T-helper 2 cell (primary cell): ENCODE measurements at regions not wholly inside any gene's neighbourhood (a gene's known extent, or its start where the extent isn't known, plus 50 kb on each side); places are given as distances from the start of the nearest gene placed in this dataset.
"Not testable (repeated sequence)": the region's sequence is repeated elsewhere in the genome, so short reads cannot be mapped to it uniquely, and the experiment has no call there.

Experiments used
- DNase-seq, 5 experiments: peaks; one replicate each; pipeline versions ENCODE4 v3.0.0 to v3.0.0-alpha.2; 2012 to 2022

DNA sequence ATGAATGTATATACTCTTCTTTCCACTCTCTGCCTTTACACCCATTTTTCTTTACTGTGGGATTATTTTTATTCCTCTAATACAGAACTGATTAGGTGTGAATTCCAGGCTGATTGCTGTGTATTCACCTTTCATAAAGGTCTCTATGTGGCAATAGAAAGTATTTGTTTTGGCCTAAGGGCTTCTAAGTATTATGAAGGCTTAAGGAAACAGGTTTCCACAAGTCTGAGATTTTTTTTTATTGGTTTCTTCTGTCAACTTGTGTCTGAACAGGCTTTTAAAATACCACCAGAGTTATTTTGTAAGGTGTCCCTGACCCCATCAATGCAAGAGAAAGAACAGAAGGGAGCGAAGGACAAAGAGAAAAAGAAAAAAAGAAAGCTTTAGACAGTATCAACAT lies 1102.0 kb upstream of the SPRY2 start:
- DNase-seq: no peak

DNA sequence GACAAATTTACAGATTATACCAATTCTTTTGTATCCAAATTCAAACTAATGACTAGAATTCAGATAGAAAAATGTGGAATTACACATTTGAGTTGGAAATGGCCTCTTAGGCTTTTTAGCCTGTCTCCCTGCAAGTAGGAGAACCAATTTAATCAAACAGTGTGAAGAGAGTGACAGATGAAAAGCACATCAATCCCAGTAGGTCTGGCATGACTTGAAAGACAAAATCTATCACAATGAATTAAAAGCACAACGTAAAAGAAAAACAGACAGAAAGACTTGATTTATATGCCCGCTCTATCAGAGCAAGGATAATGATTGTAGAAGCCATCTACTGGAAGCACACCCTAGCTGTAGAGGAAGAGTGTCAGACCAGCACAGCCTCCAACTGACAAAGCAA lies 1084.4 kb upstream of the SPRY2 start:
- no peak for DNase-seq

DNA sequence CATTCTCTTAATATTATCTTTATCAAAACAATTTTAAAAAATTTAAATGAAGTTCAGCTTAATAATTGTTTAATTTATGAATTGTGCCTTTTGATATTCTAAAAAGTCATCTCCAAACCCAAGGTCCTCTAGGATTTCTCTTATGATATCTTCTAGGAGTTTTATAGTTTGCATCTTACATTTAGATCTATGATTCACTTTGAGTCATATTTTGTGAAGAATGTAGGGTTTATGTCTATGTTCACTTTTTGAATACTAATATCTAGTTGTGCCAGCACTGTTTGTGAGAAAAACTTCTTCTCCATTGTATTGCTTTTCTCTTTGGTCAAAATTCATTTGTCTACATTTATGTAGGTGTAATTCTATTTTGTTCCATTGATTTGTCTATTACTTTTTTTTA lies 1068.4 kb upstream of the SPRY2 start:
- DNase-seq: no peak

DNA sequence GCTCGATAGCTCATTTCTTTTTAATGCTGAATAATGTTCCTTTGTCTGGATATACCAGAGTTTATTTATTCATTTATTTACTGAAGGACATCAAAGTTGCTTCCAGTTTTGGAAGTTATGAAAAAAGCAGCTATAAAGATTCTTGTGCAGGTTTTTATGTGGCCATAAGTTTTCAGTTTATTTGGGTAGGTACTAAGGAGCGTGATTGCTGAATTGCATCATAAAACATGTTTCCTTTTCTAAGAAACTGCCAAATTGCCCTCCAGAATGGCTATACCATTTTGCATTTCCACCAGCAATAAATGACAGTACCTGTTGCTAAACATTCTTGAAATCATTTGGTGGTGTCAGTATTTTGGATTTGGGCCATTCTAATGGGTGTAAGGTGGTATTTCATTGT lies 1067.7 kb upstream of the SPRY2 start:
- DNase-seq: no peak

DNA sequence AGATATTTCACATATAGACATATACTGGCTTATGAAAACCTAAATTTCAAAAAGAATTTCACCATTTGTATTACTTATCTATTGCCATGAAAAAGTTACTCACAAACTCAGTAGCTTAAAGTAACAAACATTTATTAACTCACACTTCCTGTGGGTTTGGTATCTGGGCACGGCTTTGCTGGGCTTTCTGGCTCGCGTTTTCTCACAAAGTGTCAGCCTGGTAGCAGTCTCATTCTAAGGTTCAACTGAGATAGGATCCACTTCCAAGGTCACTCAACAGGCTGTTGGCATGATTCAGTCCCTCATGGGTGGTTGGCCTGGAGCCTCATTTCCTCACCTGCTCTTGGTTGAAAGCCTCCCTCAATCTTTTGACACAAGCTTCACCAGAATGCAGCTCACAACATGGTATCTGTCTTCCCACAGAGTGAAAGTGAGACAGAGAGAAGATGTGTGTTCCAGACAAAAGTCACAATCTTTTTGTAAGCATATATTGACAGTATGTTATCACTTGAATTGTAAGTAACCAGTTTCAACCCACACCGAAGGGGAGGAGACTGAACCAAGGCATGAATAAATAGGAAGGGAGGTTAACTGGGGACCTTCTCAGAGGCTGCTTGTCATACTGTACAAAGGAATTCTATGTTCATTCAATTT lies 1065.8 kb upstream of the SPRY2 start:
- no peak for DNase-seq

DNA sequence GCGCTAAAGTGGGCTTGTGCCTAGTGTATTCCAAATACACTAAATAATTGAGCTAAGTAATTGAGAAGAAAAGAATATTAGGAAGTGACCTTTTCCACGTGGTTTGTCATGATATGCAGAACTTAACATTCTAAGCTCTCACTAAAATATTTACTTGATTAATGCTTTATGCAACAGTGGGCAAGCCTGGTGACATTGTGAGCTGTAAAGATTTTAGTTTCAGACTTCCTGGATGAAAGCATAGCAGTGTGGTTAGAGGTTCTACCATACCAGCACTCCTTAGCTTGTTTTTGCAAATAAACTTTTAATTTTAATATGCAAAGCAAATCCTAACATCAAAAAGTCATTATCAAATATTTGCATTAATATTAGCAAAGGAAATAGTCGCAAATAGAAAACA lies 1065.1 kb upstream of the SPRY2 start:
- DNase-seq: no peak

DNA sequence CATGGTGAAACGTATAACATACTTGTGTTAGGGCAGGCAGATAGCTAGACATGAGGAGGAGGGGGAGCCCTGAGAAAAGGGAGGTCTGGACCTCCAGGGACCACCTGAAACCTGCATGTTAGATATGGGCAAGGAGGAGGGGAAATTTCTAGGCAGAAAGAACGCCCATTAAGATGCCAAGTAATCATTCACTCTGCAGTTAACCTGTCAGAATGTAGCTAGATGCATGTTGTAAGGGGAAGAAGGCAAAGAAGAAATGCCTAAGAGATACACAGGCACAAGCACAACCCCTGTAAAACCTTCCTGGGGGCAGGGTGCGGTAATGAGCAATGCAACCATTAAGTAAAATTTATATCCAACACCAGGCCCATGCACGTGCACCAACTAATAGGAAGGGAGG lies 1055.3 kb upstream of the SPRY2 start:
- no peak for DNase-seq

DNA sequence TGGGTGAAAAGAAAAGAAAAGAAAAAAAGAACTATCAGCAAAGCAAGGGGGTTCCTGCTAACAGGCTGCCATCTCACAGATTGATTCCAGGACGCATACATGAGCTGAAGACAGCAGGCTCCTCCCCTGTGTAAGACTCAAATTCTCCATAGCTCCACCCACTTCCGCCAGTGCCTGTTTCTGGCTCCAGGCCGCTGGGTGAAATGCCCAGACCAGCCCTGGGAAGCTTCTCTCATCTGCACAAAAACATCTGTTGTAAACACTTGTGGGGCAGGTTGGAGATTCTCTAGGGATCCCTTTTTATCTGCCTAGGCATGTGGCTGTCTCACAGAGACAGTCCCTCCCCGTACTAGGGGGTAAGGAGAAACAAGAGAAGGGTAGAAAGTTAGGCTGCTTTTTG lies 1054.4 kb upstream of the SPRY2 start:
- DNase-seq: no peak

DNA sequence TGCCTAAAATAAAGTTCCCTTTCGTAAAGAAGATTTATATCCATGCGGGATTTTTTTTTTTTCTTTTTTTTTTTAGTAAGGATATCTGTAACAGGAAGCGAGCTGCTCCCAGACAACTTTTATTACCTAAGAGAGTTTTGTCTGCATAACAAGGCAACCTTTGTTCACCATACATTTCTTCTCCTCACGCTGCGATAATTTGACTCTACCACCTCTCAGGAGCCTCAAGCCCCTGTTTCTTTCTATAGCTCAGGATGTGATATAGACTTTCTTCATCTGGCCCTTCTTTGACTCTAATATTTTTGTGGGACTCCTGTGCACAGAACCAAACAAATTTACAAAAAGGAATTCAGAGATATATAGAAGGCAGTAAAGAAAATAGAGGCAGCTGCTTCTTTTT lies 1053.7 kb upstream of the SPRY2 start:
- DNase-seq: no peak

DNA sequence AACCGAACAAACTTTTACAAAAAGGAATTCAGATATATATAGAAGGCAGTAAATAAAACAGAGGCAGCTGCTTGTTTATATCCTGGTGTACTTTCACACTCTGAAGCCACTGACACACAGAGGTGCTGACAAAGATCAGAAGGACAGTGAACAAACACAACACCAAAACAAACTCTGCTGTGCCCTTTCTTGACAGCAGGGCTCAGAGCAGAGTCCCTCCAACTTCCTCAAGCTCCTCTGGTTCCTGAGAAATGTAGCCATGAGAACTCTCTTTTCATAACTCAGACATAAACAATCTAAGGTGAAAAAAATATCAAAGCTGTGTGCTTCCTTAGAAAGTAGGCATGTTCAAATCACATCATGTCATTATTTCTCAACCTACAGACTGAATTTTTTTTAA lies 1052.8 kb upstream of the SPRY2 start:
- DNase-seq: no peak

DNA sequence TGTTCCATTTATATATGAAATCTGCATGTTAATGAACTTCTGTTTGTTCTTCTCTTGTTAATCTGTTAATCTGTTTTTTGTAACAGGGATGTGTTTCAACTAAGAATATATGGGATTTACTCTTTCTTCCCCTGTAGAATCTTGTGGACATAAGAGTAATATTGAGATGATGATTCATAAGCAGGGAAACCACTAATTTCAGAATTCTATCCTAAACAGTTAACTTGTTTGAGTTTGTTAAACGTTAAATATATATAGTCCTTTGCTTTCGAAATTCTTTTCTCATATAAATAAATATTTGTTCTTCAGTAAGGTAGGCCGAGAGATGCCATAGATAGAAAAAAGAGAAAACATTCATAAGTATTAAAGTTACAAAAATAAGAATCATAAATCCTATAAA lies 1052.2 kb upstream of the SPRY2 start:
- no peak for DNase-seq

DNA sequence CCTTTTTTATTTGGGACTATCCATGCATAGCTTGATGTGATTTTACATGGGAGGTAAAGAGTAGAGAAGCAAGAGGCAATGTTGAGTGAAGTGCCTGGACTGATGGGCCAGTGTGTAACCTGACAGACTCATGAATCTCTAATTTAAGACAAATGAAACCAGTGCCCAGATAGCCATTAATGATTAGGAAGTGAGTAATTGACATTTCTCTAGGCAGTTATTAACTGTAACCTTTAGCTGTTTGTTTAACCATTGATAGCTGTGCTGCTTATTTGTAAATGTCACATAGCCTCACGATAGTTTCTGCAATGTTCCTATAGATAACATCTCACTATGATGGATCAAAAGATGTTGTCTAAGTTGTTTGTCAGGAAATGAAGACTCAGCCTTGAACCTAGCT lies 1047.5 kb upstream of the SPRY2 start:
- no peak for DNase-seq

DNA sequence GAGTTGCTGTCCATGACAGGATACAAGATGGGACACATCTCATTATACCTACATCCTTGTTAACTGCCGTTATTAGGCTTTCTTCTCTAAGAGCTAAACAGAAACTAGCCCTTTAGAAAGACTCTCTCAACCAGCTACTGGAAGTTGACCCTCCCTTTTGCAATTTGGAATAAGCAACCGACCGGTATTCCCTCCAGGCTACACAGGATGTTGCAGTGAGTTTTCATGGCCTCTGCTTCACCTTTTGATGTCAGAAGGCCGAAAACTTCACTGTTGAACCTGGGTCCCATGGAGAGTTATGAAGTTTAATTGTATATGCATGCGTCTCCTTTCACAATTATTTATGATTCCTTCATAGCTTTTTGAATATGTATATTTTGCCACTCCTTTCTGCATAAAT lies 1042.5 kb upstream of the SPRY2 start:
- no peak for DNase-seq

DNA sequence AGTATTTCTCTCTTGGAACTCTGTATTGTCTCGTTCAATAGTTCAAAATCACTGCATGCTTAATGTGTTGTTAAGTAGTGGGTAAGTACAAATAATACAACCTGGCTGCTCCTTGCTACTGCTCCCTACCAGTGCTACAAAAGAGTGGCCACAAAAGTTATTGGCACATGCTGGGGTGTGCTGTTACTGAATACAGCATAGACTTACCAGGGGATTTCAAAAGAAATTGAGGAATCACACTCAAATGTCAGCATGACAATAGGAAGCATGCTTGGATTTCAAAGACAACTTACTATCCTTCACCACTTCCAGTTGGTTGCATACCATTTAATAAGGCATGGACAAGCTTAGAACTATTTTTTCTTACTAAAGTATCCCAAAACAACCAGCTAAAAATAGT lies 1041.3 kb upstream of the SPRY2 start:
- DNase-seq: no peak

DNA sequence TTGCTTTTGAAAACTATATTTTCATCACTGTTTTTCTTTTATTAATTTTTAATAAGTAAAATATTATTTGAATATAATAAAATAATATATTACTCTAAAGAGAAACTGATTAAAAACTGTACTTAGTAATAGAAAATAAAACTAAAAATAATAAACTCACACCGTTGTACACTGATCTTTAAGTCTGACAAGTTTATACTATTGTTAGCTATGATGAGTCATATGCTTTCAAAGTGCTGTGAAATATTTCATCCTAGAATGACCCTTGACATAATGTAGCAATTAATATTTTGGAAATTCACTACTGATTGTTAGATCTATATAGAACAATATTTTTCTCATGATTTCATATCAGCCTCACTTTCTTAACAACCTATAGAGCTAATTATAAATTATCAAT lies 1040.6 kb upstream of the SPRY2 start:
- DNase-seq: no peak

DNA sequence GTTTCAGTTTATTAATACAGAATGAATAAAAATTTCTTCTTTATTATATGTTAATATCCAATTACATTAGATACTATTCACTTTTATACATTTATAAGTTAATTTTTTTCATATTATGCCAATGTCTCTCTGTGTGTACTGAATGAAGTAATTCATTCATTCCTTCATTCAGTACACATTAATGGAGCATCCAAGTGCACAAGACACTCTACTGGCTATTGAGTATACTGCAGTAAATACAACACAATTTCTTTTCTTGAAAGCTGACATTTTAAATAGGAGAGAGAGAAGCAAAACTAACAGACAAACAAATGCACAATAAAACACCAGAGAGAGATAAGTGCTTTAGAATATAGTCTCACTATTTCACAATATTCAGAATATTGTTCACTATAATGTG lies 1038.3 kb upstream of the SPRY2 start:
- DNase-seq: no peak

DNA sequence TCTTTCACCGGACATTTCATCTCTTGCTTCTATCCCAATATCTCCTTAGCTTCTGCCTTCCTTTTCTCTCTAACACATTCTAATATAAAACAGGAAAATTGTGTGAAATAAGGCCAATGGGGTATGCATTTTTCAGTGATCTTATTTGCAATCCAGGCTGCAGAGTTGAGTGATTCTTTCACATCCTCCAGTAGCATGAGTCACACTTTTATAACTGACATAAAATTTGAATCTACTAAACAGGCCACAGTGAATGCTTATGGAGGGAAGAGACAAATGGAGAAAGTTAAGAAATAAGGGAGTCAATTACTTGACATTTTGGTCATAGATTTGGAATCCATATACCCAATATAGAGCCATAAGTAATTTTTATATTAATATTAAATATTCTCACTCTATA lies 1037.0 kb upstream of the SPRY2 start:
- DNase-seq: no peak

DNA sequence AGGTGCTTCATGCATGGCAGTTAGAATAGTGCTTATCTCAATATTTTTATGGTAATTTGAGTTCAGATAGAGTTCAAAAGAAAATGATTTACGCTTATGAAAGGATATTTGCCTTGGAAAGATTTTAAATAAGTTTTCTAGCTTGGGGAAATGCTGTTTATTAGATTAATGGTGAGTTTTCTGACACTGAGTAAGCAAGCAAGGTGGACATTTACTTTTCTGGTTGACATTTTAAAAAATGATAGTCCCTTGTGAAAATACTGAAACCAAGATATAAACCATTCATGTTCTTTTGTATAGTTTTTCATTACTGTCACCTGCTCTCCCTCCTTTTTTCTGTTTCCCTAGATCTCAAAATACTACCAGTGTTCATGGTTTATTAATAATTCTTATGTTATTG lies 1034.8 kb upstream of the SPRY2 start:
- DNase-seq: no peak

DNA sequence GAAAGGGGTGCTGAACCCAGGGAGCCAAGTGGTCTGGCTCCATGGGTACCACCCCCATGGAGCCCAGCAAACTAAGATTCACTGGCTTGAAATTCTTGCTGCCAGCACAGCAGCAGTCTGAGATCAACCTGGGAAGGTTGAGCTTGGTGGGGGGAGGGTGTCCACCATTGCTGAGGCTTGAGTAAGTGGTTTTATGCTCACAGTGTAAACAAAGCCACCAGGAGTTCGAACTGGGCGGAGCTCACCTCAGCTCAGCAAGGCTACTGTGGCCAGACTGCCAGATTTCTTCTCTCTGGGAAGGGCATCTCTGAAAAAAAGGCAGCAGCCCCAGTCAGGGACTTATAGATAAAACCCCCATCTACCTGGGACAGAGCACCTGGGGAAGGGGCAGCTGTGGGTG lies 1021.8 kb upstream of the SPRY2 start:
- DNase-seq: not testable (repeated sequence)

DNA sequence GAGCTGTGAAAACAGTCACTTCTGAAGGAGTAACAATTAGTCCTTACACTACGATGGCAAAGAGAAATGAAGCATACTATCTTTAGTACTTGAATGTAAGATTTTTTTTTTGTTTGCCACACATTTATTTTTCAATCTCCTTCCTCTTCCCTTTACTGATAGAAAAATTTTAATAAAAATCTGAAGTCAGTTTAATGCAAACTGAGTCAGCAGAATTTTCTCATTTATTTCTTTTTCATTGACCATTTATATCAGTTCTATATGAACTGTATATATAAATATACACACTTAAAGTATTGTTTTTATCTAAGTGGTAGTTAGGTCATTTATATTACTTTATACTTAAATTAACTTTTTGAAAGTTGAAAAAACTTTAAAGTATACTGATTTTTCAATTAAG lies 1009.1 kb upstream of the SPRY2 start:
- no peak for DNase-seq

DNA sequence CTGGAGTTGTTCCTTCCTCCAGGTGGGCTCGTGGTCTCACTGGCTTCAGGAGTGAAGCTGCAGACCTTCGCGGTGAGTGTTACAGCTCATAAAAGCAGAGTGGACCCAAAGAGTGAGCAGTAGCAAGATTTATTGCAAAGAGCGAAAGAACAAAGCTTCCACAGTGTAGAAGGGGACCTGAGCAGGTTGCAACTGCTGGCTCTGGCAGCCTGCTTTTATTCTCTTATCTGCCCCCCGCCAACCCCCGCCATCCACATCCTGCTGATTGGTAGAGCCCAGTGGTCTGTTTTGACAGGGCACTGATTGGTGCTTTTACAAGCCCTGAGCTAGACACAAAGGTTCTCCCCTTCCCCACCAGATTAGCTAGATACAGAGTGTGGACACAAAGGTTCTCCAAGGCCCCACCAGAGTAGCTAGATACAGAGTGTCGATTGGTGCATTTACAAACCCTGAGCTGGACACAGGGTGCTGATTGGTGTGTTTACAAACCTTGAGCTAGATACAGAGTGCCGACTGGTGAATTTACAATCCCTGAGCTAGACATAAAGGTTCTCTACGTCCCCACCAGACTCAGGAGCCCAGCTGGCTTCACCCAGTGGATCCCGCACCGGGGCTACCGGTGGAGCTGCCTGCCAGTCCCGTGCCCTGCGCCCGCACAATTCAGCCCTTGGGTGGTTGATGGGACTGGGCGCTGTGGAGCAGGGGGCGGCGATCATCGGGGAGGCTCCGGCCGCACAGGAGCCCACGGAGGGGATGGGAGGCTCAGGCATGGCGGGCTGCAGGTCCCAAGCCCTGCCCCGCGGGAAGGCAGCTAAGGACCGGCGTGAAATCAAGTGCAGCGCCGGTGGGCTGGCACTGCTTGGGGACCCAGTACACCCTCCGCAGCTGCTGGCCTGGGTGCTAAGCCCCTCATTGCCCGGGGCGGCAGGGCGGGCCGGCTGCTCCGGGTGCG lies 999.5 kb upstream of the SPRY2 start:
- DNase-seq: not testable (repeated sequence)

DNA sequence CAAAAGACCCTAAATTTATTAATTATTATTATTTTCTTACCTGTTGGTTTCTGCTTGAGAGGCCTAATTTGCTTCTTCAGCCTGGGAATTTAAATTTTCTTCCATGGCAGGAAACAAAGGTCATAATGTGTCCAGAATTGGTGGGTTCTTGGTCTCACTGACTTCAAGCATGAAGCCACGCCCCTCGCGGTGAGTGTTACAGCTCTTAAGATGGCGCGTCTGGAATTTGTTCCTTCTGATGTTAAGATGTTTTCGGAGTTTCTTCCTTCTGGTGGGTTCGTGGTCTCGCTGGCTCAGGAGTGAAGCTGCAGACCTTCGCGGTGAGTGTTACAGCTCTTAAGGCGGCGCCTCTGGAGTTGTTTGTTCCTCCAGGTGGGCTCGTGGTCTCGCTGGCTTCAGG lies 998.7 kb upstream of the SPRY2 start:
- not testable (repeated sequence) for DNase-seq

DNA sequence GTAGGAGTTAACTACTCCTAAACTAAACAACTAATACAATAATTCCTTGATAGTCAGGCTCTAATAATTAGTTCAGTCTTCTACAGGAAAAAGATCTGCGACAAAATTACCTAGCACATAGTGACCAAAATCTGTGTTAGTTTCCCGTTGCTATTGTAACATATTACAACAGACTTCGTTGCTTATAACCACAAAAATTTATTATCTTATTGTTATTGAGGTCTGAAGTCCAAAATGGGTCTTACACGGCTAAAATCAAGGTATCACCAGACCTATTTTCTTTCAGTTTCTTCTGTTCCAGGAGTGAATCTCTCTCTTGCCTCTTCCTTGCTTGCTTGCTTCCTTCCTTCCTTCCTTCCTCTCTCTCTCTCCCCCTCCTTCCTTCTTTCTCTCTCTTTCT lies 993.6 kb upstream of the SPRY2 start:
- DNase-seq: no peak

DNA sequence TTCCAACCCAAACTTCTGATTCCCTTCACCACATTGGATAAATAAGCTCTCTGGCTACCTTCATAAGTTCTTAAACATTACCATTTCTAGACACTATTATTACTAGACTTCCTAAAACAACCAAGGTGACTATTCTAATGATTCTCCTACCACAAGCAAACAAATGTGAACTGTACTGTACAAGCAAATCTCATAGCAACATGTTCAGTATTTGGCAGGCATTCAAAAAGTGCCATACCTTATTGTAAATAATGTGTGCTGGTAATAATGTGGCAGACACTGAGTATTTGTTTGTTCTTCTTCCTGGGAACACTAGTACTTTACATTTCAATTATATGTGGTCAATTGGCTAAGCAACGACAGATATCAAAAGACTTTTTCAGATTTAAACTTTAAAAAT lies 986.0 kb upstream of the SPRY2 start:
- DNase-seq: no peak

DNA sequence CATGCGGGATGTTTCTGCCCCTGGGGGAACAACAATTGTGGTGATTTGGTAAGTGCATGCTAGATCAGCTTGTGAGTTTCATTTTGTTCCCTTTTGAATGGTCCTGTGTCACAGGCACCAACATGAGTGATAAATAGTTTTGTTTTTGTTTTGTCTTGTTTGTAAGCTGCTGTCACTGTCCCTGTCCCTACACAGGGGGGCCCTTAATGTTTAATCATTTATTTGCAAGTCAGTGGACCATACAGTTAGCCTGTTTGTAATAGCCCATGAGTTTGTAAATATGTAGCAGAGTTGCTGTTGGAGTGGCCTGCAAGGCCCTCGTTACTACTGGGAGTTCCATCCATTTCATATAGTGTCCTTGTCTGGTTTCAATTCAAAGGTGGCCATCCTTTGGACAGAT lies 979.6 kb upstream of the SPRY2 start:
- DNase-seq: no peak
